ENCODE measurements at regions not wholly inside any gene's neighbourhood (a gene's known extent, or its start where the extent isn't known, plus 50 kb on each side); places are given as distances from the start of the nearest gene placed in this dataset.

DNA sequence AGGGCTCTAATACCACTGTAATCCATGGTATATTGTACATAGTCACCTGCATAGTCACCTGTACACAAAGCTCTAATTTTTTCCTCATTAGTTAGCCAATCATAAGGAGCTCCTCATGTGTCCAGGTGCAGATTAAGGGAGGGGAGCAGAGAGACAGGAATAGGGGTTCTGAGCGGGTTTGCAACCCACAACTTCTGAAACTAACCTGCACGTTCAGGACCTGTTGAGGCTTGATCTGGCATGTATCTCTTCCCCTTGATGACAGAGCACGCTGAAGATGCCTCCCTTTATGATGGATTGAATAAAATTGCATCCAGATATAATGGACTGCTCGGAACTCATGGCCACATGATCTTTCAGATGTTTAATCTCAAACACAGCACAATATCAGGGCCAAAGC lies 144.0 kb upstream of the PRNP start:
- CTCF ChIA-PET = no interaction called here
- POLR2A ChIA-PET = no interaction called here
- DNase-seq (ENCODE audit: extremely low spot score) = no peak
- TF ChIP-seq, protein P1, sequence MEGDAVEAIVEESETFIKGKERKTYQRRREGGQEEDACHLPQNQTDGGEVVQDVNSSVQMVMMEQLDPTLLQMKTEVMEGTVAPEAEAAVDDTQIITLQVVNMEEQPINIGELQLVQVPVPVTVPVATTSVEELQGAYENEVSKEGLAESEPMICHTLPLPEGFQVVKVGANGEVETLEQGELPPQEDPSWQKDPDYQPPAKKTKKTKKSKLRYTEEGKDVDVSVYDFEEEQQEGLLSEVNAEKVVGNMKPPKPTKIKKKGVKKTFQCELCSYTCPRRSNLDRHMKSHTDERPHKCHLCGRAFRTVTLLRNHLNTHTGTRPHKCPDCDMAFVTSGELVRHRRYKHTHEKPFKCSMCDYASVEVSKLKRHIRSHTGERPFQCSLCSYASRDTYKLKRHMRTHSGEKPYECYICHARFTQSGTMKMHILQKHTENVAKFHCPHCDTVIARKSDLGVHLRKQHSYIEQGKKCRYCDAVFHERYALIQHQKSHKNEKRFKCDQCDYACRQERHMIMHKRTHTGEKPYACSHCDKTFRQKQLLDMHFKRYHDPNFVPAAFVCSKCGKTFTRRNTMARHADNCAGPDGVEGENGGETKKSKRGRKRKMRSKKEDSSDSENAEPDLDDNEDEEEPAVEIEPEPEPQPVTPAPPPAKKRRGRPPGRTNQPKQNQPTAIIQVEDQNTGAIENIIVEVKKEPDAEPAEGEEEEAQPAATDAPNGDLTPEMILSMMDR (IDR thresholded peaks at IDR 0.05; ENCODE audit: control extremely low read depth, extremely low read depth, low read depth, missing control alignments) = no peak

DNA sequence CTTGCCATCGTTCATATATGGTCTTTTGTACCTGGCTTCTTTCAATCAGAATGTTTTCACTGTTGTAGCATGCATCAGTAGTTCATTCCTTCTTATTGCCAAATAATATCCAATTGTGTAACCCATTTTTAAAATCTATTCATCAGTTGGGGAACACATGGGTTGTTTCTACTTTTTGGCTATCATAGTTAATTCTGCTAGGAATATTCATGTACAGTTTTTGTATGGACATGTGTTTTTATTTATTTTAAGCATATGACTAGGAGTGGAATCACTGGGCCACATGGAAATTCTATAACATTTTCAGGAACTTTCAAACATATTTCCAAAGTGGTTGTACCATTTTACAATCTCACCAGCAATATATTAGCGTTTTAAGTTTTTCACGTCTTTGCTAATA lies 151.9 kb upstream of the PRNP start:
- ChIA-PET POLR2A (no interaction called here), CTCF (no interaction called here)
- DNase-seq (ENCODE audit: extremely low spot score) = no peak
- TF ChIP-seq, protein P1 (IDR thresholded peaks at IDR 0.05; ENCODE audit: control extremely low read depth, extremely low read depth, low read depth, missing control alignments) = no peak

DNA sequence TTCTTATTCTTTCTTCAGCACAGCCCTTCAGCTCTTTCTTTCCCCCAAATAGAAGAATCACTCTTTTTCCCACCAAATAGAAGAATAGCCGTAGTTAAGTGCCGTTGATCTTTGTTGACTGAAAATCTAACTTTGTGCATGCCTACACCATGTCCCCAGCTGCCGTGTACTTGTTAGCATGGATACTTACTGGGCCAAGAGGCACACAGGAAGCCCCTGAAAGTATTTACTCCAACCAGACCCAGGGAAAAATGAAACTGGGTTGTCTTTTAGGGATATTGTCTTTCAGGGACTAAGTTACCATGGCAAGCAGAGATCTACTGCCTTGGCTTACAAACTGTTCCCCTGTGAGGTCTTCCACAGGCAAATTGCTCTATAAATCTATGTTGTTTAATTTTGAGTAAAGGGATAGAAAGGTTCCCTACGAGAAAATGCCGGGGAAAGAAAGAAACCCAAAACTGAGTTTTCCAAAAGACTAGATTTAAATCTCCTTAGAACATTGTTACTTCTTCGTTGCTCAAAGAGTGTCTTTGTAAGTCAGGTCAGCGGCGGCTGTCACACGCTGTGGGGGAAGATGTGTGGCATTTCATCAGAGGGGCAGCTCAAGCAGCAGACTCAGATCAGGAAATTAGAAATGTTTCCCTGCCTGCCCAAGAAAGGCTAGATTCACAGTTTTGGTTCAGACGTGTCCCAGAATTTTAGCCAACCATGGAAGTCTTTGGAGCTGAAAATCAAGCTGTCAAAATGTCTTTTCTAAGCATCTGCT lies 152.7 kb upstream of the PRNP start:
- TF ChIP-seq, protein P1 (IDR thresholded peaks at IDR 0.05; ENCODE audit: control extremely low read depth, extremely low read depth, low read depth, missing control alignments) = no peak
- POLR2A ChIA-PET = no interaction called here
- CTCF ChIA-PET = no interaction called here
- DNase-seq (ENCODE audit: extremely low spot score) = no peak

DNA sequence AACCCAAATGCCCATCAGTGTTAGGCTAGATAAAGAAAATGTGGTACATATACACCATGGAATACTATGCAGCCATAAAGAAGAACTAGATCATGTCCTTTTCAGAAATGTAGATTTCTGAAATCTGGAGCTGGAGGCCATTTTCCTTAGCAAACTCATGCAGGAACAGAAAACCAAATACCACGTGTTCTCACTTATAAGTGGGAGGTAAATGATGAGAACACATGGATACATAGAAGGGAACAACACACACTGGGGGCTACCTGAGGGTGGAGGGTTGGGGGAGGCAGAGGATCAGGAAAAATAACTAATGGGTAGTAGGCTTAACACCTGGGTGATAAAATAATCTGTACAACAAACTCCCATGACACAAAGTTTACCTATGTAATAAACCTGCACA lies 153.5 kb upstream of the PRNP start:
- DNase-seq (ENCODE audit: extremely low spot score) = no peak
- CTCF ChIA-PET = no interaction called here
- TF ChIP-seq, protein P1 (IDR thresholded peaks at IDR 0.05; ENCODE audit: control extremely low read depth, extremely low read depth, low read depth, missing control alignments) = no peak
- POLR2A ChIA-PET = no interaction called here

DNA sequence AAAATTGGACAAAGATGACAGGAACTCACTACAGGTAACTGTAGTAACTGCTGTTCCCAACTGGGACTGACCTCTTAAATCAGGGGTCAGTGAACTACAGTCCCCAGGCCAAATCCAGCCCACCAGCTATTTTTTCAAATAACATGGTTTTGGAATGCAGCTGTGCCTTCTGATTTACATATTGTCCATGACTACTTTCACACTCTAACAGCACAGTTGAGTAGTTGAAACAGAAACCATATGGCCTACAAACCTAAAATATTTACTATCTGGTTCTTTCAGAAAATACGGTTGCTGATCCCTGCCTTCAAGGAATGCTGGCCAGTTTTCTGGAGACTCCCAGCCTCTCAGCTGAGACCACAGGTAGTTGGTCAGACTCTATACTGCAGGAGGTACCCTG lies 161.5 kb upstream of the PRNP start:
- ChIA-PET POLR2A (no interaction called here), CTCF (no interaction called here)
- DNase-seq (ENCODE audit: extremely low spot score) = no peak
- TF ChIP-seq, protein P1 (IDR thresholded peaks at IDR 0.05; ENCODE audit: control extremely low read depth, extremely low read depth, low read depth, missing control alignments) = no peak

DNA sequence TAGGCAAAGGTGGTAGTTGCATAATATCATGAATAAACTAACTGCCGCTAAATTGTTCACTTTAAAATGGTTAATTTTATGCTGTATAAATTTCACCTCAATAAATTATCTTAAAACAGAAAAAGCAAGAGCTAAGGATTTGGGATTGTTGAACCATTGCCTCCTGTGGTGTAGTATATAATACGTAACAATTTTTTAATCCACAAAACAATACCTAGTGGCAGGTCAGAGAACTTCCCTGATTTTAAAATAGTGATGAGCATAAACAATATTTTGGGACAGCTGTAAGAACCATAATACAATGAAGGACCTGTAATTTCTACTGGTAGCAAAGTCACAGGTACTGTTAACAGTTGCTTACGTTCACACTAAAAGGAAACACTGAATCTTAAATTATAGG lies 161.9 kb upstream of the PRNP start:
- no peak for DNase-seq (ENCODE audit: extremely low spot score)
- ChIA-PET CTCF (no interaction called here), POLR2A (no interaction called here)
- TF ChIP-seq, protein P1 (IDR thresholded peaks at IDR 0.05; ENCODE audit: control extremely low read depth, extremely low read depth, low read depth, missing control alignments) = no peak

All from GM10248 (cell line).